ACC112 (cell line): ENCODE measurements at regions not wholly inside any gene's neighbourhood (a gene's known extent, or its start where the extent isn't known, plus 50 kb on each side); places are given as distances from the start of the nearest gene placed in this dataset.
"Not testable (repeated sequence)": the region's sequence is repeated elsewhere in the genome, so short reads cannot be mapped to it uniquely, and the experiment has no call there.

ENCODE experiments used
- H2AFZ ChIP-seq: fragments of 200-600 bp; sonication (generic); one replicate; pipeline ENCODE4 v1.6.0; 2017; ENCODE audit warnings: antibody characterized with exemption, low read length; ENCODE audit not compliant: unreplicated experiment
- H3K27ac ChIP-seq: fragments of 200-600 bp; sonication (generic); 2 replicates; pipeline ENCODE4 v1.5.1; 2014; ENCODE audit warnings: low read depth, mild to moderate bottlenecking, antibody characterized with exemption, low read length, moderate library complexity
- H3K27me3 ChIP-seq: fragments of 200-600 bp; sonication (generic); 2 replicates; pipeline ENCODE4 v1.6.1; 2014; ENCODE audit warnings: mild to moderate bottlenecking, antibody characterized with exemption, low read length, moderate library complexity, mixed read lengths; ENCODE audit not compliant: insufficient read depth
- H3K36me3 ChIP-seq: fragments of 200-600 bp; sonication (generic); 2 replicates; pipeline ENCODE4 v1.6.1; 2016; ENCODE audit warnings: mild to moderate bottlenecking, antibody characterized with exemption, low read length, moderate library complexity, mixed read lengths; ENCODE audit not compliant: insufficient read depth
- H3K4me1 ChIP-seq: fragments of 200-600 bp; sonication (generic); one replicate; pipeline ENCODE4 v1.6.1; 2016; ENCODE audit warnings: low read length, mixed read lengths; ENCODE audit not compliant: insufficient read depth, unreplicated experiment, control insufficient read depth
- H3K4me3 ChIP-seq: fragments of 200-600 bp; sonication (generic); 2 replicates; pipeline ENCODE4 v1.5.1; 2014; ENCODE audit warnings: mild to moderate bottlenecking, low read depth, low read length
- H3K79me2 ChIP-seq: fragments of 200-600 bp; sonication (generic); one replicate; pipeline ENCODE4 v1.6.0; 2016; ENCODE audit warnings: low read length; ENCODE audit not compliant: control insufficient read depth, unreplicated experiment, insufficient read depth

GRCh38 chr15:35286721-35287120, 201.6 kb upstream of the NANOGP8 start:
- Histone ChIP-seq H3K36me3 (no peaks in the 10 kb centered on the region), H3K79me2 (no peaks in the 10 kb centered on the region), H2AFZ (no peak overlapping the region), H3K27ac (no peak overlapping the region), H3K27me3 (no peaks in the 10 kb centered on the region), H3K4me1 (peaks cover 7% of the 10 kb centered on the region), H3K4me3 (no peak overlapping the region)

GRCh38 chr15:35282965-35283496, 197.9 kb upstream of the NANOGP8 start:
- H2AFZ ChIP-seq, result no peak overlapping the region
- H3K4me1 ChIP-seq, result peaks cover 21% of the 10 kb centered on the region
- no peaks in the 10 kb centered on the region for H3K27me3 ChIP-seq
- H3K27ac ChIP-seq, result no peak overlapping the region
- no peaks in the 10 kb centered on the region for H3K36me3 ChIP-seq
- no peaks in the 10 kb centered on the region for H3K79me2 ChIP-seq
- H3K4me3 ChIP-seq, result no peak overlapping the region

- H3K4me1 ChIP-seq, result peaks cover 21% of the 10 kb centered on the region
- H3K36me3 ChIP-seq, result no peaks in the 10 kb centered on the region; the same call in 1 of the 2 replicates
- H3K27me3 ChIP-seq, result no peaks in the 10 kb centered on the region
- no peak overlapping the region for H2AFZ ChIP-seq
- no peaks in the 10 kb centered on the region for H3K79me2 ChIP-seq
- peak overlapping the region; percentile 46 for H3K27ac ChIP-seq
- H3K4me3 ChIP-seq, result no peak overlapping the region
Measured at GRCh38 chr15:35281515-35281914, 196.4 kb upstream of the NANOGP8 start.

GRCh38 chr15:35279811-35280210, 194.7 kb upstream of the NANOGP8 start:
- H3K36me3 ChIP-seq, result no peaks in the 10 kb centered on the region; the same call in 1 of the 2 replicates
- peak overlapping the region; percentile 78 for H3K27ac ChIP-seq
- H3K79me2 ChIP-seq, result no peaks in the 10 kb centered on the region
- H2AFZ ChIP-seq, result no peak overlapping the region
- peaks cover 21% of the 10 kb centered on the region for H3K4me1 ChIP-seq
- no peak overlapping the region for H3K4me3 ChIP-seq
- H3K27me3 ChIP-seq, result no peaks in the 10 kb centered on the region

- Histone ChIP-seq H3K27ac (peak overlapping the region; percentile 49), H3K27me3 (no peaks in the 10 kb centered on the region), H3K36me3 (no peaks in the 10 kb centered on the region), H3K4me1 (peaks cover 11% of the 10 kb centered on the region), H2AFZ (peak overlapping the region; percentile 1), H3K4me3 (peak overlapping the region; percentile 13; the same call in 1 of the 2 replicates), H3K79me2 (no peaks in the 10 kb centered on the region)
Measured at GRCh38 chr15:35271371-35272043, 186.4 kb upstream of the NANOGP8 start.

GRCh38 chr15:35260941-35261340, 175.8 kb upstream of the NANOGP8 start:
- no peaks in the 10 kb centered on the region for H3K36me3 ChIP-seq
- no peaks in the 10 kb centered on the region for H3K4me1 ChIP-seq
- H3K79me2 ChIP-seq, result no peaks in the 10 kb centered on the region
- no peak overlapping the region for H3K27ac ChIP-seq
- no peaks in the 10 kb centered on the region for H3K27me3 ChIP-seq
- H2AFZ ChIP-seq, result no peak overlapping the region
- H3K4me3 ChIP-seq, result no peak overlapping the region

GRCh38 chr15:35260274-35260673, 175.2 kb upstream of the NANOGP8 start:
- H3K36me3 ChIP-seq, H3K27ac ChIP-seq, H3K4me1 ChIP-seq, H3K4me3 ChIP-seq, H3K27me3 ChIP-seq, H3K79me2 ChIP-seq, H2AFZ ChIP-seq: not testable (repeated sequence)

GRCh38 chr15:35256551-35256950, 171.5 kb upstream of the NANOGP8 start:
- H3K4me3 ChIP-seq, result no peak overlapping the region
- H3K27ac ChIP-seq, result no peak overlapping the region
- H3K4me1 ChIP-seq, result no peaks in the 10 kb centered on the region
- no peak overlapping the region for H2AFZ ChIP-seq
- H3K36me3 ChIP-seq, result no peaks in the 10 kb centered on the region
- no peaks in the 10 kb centered on the region for H3K79me2 ChIP-seq
- H3K27me3 ChIP-seq, result no peaks in the 10 kb centered on the region

GRCh38 chr15:35256141-35256540, 171.0 kb upstream of the NANOGP8 start:
- Histone ChIP-seq H3K4me3 (no peak overlapping the region), H2AFZ (no peak overlapping the region), H3K4me1 (no peaks in the 10 kb centered on the region), H3K27me3 (no peaks in the 10 kb centered on the region), H3K27ac (no peak overlapping the region), H3K36me3 (no peaks in the 10 kb centered on the region), H3K79me2 (no peaks in the 10 kb centered on the region)

GRCh38 chr15:35254908-35255307, 169.8 kb upstream of the NANOGP8 start:
- H3K27ac ChIP-seq, H3K4me1 ChIP-seq, H3K27me3 ChIP-seq, H3K79me2 ChIP-seq, H2AFZ ChIP-seq, H3K36me3 ChIP-seq, H3K4me3 ChIP-seq: not testable (repeated sequence)

- H3K27me3 ChIP-seq, result no peaks in the 10 kb centered on the region
- no peak overlapping the region for H3K27ac ChIP-seq
- H2AFZ ChIP-seq, result no peak overlapping the region
- no peaks in the 10 kb centered on the region for H3K36me3 ChIP-seq
- no peaks in the 10 kb centered on the region for H3K4me1 ChIP-seq
- no peaks in the 10 kb centered on the region for H3K79me2 ChIP-seq
- H3K4me3 ChIP-seq, result no peak overlapping the region
Measured at GRCh38 chr15:35254062-35254461, 169.0 kb upstream of the NANOGP8 start.
